ENCODE measurements at regions not wholly inside any gene's neighbourhood (a gene's known extent, or its start where the extent isn't known, plus 50 kb on each side); places are given as distances from the start of the nearest gene placed in this dataset.

GRCh38 chr3:28891485-28891884, 389.4 kb upstream of the RBMS3 start:
- TF ChIP-seq POLR2A (IDR thresholded peaks at IDR 0.05): no peak
- no peak for TF ChIP-seq CTCF (IDR thresholded peaks at IDR 0.05)

Data from heart left ventricle (tissue), 13 donors.